ENCODE measurements at regions not wholly inside any gene's neighbourhood (a gene's known extent, or its start where the extent isn't known, plus 50 kb on each side); places are given as distances from the start of the nearest gene placed in this dataset.

GRCh38 chr5:3893975-3894374 lies 298.3 kb downstream of the IRX1 start:
- no peak overlapping the region for H3K4me3 ChIP-seq (ENCODE audit: low read depth, low read length)
- TF ChIP-seq CTCF (IDR thresholded peaks at IDR 0.05; ENCODE audit: low read depth, low read length, missing control alignments) = no peak
- H3K27ac ChIP-seq = no peak overlapping the region
- no peaks in the 10 kb centered on the region for H3K36me3 ChIP-seq (replicated peaks)
- H3K27me3 ChIP-seq (replicated peaks) = no peaks in the 10 kb centered on the region
- in situ Hi-C loops (cut with HindIII; ENCODE audit: low pct_ligation_motif_present, low sequenced_read_pairs) = no loop called here
- DNase-seq = no peak

GRCh38 chr5:3896098-3896497 lies 300.5 kb downstream of the IRX1 start:
- no peaks in the 10 kb centered on the region for H3K27me3 ChIP-seq (replicated peaks)
- no peak for TF ChIP-seq CTCF (IDR thresholded peaks at IDR 0.05; ENCODE audit: low read depth, low read length, missing control alignments)

GRCh38 chr5:3899093-3899492 lies 303.5 kb downstream of the IRX1 start:
- H3K27me3 ChIP-seq (replicated peaks) = no peaks in the 10 kb centered on the region
- no peak for TF ChIP-seq CTCF (IDR thresholded peaks at IDR 0.05; ENCODE audit: low read depth, low read length, missing control alignments)
- no peaks in the 10 kb centered on the region for H3K36me3 ChIP-seq (replicated peaks)
- in situ Hi-C loops (cut with HindIII; ENCODE audit: low pct_ligation_motif_present, low sequenced_read_pairs) = no loop called here
- H3K27ac ChIP-seq = no peak overlapping the region
- no peak for DNase-seq
- H3K4me3 ChIP-seq (ENCODE audit: low read depth, low read length) = no peak overlapping the region

More at GRCh38 chr5:3896098-3896497, 300.5 kb downstream of the IRX1 start:
- no peak overlapping the region for H3K27ac ChIP-seq
- no peak overlapping the region for H3K4me3 ChIP-seq (ENCODE audit: low read depth, low read length)
- in situ Hi-C loops (cut with HindIII; ENCODE audit: low pct_ligation_motif_present, low sequenced_read_pairs) = no loop called here
- no peak for DNase-seq
- H3K36me3 ChIP-seq (replicated peaks) = no peaks in the 10 kb centered on the region

GRCh38 chr5:3904584-3904983 lies 309.0 kb downstream of the IRX1 start:
- H3K4me3 ChIP-seq (ENCODE audit: low read depth, low read length) = no peak overlapping the region
- no peaks in the 10 kb centered on the region for H3K36me3 ChIP-seq (replicated peaks)
- no peak for TF ChIP-seq CTCF (IDR thresholded peaks at IDR 0.05; ENCODE audit: low read depth, low read length, missing control alignments)
- in situ Hi-C loops (cut with HindIII; ENCODE audit: low pct_ligation_motif_present, low sequenced_read_pairs) = no loop called here
- H3K27ac ChIP-seq = no peak overlapping the region
- no peaks in the 10 kb centered on the region for H3K27me3 ChIP-seq (replicated peaks)
- no peak for DNase-seq

- no peak overlapping the region for H3K4me3 ChIP-seq (ENCODE audit: low read depth, low read length)
- no peak for TF ChIP-seq CTCF (IDR thresholded peaks at IDR 0.05; ENCODE audit: low read depth, low read length, missing control alignments)
- DNase-seq = no peak
- in situ Hi-C loops (cut with HindIII; ENCODE audit: low pct_ligation_motif_present, low sequenced_read_pairs) = no loop called here
- H3K27ac ChIP-seq = no peak overlapping the region
- H3K27me3 ChIP-seq (replicated peaks) = no peaks in the 10 kb centered on the region
- H3K36me3 ChIP-seq (replicated peaks) = no peaks in the 10 kb centered on the region
Observed at GRCh38 chr5:3905031-3905430, 309.4 kb downstream of the IRX1 start.

- Histone ChIP-seq H3K27me3 (replicated peaks) (no peaks in the 10 kb centered on the region), H3K27ac (no peak overlapping the region), H3K36me3 (replicated peaks) (no peaks in the 10 kb centered on the region), H3K4me3 (ENCODE audit: low read depth, low read length) (no peak overlapping the region)
- TF ChIP-seq CTCF (IDR thresholded peaks at IDR 0.05; ENCODE audit: low read depth, low read length, missing control alignments) = no peak
- DNase-seq = no peak
- in situ Hi-C loops (cut with HindIII; ENCODE audit: low pct_ligation_motif_present, low sequenced_read_pairs) = no loop called here
Observed at GRCh38 chr5:3905521-3905920, 309.9 kb downstream of the IRX1 start.
